HG02973 (cell line): ENCODE measurements at regions not wholly inside any gene's neighbourhood (a gene's known extent, or its start where the extent isn't known, plus 50 kb on each side); places are given as distances from the start of the nearest gene placed in this dataset.
"Not testable (repeated sequence)": the region's sequence is repeated elsewhere in the genome, so short reads cannot be mapped to it uniquely, and the experiment has no call there.

Source experiments
- ATAC-seq: cut with Tn5 transposase; IDR thresholded peaks from one replicate; pipeline ENCODE4 v1.9.1; 2021; ENCODE audit warnings: moderate library complexity; ENCODE audit not compliant: unreplicated experiment

DNA sequence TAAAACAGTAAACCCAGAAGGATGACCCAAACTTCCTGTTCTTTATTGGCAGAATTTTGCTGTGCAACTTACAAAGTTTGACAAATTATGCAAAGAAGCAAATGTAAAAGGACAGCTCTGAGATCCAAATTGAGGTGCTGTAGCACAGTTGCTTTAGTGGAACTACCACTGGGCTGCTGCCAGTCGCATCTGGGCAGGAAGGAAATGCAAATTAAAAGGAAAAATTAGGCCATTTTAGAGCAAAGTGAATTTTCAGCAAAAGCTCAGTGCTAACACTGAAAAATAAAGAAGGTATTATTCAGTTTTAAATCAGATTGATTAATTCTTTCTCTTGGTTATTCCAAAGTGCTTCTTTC lies 104.5 kb downstream of the ZMAT3 start:
- peak; percentile 17 for ATAC-seq

DNA sequence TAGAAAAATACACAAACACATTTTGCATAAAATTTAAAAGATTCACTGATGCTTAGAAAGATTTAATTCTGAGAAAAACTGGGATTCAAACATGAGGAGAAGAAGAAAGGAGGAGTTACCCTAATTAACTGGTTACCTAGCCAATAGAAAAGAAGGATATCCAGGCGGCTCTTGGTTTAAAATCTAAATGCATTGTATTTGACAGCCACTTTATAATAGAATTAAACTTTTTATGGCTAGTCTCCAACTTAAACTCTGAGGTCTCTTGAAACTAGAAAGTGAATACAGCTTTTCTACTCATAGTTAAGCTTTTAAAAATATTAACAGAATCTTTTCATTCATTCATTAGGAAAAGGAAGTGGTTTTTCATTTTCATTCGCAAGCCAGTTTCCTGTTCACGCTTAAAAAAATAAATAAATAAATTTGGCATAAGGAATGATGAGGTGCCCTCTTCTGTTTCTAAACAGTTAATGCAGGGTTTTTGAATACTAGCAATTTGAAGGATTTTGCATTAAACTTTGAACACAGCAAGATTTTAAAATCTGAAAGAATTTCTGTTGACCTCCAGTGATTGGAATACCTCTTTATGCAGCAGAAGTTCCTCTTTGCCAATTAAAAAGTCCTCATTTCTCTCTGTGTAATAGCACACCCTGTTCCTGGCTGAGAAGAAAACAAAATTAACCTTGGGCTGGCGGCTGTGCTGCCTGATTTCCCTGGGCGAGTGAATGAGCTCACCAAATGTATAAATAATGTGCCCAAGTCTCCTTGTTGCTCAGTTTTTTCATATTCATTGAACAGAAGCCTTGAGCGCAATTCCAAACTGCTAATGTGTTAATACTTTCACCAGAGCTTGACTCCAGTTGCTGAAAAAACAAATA lies 105.1 kb downstream of the ZMAT3 start:
- peak; percentile 25 for ATAC-seq

DNA sequence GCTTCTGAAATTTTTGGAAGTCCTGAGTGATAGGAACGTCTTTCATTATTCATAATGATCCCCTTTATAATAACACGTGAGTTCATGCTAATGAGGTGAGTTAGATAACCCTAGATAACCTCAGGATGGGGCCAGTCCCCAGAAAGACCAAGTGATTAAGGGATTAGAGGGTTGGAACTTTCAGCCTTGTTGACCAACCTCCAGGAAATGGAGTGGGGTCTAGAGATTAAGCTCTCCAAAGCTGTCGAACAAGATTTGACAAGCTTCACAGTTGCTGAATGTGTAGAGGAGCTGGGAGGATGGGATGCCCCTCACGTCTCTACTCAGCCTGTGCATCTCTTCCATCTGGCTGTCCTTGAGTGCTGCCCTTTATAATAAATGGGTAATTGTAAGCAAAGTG lies 107.1 kb downstream of the ZMAT3 start:
- no peak for ATAC-seq

DNA sequence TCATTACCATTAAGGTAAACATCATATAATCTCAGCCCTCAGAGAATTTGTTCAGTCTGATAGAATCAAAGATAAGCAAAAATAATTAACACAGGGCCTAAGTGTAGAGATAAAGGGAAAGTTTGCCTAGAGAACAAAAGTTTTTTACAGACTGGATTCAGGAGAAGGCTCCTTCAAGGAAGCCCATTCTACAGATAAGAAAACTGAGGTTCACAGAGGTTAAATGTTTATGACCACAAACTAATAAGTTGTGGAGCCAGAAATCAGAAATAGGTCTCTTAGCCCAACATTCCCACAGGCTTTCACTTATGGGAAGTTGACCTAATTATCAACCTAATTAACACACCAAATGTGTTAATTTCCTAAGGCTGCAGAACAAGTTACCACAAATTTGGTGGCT lies 110.7 kb downstream of the ZMAT3 start:
- ATAC-seq = no peak

DNA sequence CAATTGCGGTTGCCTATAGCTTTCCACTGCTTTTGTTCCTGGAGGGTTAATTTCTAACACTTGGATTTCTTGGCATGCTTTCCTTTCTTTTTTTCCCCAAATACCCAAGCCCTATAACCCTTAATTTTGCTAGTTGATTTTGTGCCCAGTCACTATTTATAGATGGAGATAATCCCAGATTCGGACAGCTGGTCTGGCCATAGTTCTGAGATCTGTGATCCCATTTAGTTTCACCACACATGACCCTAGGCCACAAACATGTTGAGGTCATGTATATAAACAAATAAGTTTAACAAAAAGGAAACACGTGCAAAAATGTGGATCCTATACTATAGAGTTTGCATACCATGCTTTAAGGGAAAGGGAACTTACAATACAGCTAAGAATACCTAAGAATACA lies 111.4 kb downstream of the ZMAT3 start:
- ATAC-seq = no peak

DNA sequence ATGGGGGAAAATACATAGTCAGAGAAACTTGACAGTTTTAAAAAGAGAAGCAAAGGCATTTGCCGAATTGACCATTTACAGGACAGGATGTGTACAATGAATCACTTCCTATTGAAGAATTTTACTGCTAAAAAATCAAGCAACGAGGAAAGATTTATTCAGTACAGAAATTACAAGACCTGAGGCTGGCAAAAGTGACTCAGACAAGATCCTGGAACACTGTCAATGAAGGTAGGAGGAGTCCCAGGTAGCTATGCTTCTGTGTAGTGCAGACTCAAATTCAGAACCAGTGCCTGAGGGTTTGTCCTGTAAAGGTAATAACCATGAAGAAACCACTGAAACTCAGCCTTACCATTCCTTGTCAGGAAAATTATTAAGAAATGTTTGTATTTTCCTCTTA lies 120.9 kb downstream of the ZMAT3 start:
- ATAC-seq = no peak

DNA sequence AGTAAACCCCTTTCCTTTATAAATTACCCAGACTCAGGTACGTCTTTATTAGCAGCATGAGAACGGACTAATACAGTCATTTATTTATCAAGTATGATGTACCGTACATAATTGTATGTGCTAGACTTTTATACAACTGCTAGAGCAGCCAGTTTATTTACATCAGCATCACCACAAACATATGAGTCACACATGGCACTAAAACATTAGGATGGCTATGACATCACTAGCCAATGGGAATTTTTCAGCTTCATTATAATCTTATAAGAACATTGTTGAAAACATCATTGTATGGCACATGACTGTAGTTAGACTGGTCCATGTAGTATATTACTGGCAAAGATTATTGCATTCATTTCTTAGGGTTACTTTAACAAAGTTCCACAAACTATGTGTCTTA lies 121.7 kb downstream of the ZMAT3 start:
- ATAC-seq = no peak

DNA sequence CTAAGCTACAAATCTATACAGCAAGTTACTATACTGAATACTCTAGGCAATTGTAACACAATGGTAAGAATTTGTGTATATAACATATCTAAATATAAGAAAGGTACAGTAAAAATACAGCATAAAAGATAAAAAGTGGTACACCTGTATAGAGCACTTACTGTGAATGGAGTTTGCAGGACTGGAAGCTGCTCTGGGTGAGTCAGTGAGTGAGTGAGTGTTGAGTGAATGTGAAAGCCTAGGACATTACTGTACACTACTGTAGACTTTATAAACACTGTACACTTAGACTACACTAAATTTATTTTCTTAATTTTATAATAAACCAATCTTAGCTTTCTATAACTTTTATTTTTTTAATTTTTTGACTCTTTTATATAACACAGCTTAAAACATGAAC lies 123.1 kb downstream of the ZMAT3 start:
- ATAC-seq = no peak

DNA sequence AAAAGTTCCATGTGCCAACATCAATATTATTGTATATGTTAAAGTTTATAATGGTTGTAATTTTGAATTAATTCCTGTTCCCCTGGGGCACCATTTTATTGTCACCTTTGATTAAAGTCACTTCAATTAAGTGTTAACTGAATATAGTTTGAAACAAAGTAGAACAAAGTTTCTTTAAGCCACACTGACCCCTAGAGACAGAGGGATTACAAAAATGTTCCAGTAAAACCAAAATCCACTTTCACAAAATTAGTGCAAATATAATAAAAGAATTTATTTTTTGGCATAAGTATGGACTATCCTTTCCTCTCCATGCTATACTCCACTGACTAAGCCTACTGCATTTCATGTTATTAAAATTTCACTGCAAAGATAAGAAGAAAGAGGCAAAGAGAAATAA lies 123.9 kb downstream of the ZMAT3 start:
- no peak for ATAC-seq

DNA sequence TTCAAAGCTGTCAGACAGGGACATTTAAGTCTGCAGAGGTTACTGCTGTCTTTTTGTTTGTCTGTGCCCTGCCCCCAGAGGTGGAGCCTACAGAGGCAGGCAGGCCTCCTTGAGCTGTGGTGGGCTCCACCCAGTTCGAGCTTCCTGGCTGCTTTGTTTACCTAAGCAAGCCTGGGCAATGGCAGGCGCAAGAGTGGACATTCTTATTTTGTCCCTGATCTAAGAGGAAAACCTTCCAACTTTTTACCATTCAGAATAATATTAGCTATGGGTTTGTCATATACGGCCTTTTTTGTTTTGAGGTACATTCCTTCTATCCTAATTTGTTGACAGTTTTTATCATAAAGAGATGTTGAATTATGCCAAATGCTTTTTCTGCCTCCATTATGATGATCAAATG lies 129.3 kb downstream of the ZMAT3 start:
- not testable (repeated sequence) for ATAC-seq

DNA sequence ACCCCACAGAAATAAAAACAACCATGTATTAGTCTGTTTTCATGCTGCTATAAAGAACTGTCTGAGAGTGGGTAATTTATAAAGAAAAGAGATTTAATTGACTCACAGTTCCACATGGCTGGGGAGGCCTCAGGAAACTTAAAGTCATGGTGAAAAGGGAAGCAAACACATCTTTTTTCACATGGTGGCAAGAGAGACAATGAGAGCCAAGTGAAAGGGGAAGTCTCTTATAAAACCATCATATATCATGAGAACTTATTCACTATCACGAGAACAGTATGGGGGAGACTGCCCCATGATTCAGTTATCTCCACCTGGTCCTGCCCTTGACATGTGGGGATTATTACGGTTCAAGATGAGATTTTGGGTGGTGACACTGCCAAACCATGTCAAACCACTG lies 141.5 kb downstream of the ZMAT3 start:
- no peak for ATAC-seq

DNA sequence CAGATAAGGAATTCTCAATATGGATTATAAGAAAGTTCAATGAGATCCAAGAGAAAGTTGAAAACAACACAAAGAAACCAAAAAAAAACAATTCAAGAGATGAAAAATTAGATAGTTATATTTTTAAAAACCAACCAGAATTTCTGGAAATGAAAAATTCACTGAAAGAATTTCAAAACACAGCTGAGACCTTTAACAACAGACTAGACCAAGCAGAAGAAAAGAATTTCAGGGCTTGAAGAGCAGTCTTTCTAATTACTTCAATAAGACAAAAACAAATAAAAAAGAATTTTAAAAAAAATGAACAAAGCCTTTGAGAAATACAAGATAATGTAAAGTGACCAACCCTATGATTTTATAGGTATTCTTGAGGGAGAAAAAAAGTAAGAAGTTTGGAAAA lies 155.4 kb downstream of the ZMAT3 start:
- ATAC-seq = no peak

DNA sequence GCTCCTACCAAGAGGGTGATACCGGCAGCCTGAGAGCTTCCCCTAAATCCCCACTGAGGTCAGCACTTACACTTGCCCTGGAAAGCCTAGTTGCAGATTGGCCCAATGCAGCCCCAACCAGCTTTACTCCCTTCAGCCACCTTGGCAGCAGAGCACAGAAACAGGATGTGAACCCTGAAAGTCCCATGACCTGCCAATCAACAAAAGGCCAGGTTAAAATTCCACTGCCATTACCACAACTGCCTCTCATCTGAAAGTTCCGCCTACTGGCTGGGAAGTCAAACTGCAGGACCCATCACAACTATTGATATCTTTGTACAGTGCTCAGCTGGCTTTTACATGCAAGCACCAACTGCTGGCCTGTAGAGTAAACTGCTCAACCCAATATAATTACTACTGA lies 156.2 kb downstream of the ZMAT3 start:
- ATAC-seq = no peak

DNA sequence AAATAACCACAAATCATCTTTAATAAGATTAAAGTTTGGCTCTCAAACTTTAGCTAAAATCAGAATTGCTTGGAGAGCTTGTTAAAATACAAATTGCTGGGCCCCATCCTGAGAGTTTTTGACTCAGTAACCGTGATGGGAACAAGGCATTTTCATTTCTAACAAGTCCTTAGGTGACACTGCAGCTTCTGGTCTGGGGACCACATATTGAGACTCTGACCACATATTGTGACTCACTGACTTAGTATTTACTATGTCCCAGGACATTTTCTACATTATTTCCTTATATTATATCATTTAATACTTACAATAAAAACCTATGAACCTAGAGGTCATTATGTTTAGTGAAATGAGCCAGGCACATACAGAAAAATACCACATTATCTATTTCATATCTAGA lies 164.5 kb downstream of the ZMAT3 start:
- ATAC-seq = no peak

DNA sequence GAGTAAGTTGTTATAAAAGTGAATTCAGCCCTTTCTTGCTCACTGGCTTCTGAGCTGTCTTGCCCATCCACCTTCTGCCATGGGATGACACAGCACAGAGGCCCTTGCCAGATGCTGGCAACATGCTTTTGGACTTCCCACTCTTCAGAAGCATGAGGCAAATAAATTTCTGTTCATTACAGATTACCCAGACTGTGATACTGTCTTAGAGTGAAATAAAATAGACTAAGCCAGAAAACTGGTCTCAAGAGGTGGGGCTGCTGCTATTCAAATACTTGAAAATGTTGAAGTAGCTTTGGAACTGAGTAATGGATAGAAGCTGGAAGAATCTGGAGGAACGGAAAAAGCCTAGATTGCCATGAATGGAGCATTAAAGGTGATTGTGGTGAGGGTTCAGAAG lies 170.4 kb downstream of the ZMAT3 start:
- no peak for ATAC-seq

DNA sequence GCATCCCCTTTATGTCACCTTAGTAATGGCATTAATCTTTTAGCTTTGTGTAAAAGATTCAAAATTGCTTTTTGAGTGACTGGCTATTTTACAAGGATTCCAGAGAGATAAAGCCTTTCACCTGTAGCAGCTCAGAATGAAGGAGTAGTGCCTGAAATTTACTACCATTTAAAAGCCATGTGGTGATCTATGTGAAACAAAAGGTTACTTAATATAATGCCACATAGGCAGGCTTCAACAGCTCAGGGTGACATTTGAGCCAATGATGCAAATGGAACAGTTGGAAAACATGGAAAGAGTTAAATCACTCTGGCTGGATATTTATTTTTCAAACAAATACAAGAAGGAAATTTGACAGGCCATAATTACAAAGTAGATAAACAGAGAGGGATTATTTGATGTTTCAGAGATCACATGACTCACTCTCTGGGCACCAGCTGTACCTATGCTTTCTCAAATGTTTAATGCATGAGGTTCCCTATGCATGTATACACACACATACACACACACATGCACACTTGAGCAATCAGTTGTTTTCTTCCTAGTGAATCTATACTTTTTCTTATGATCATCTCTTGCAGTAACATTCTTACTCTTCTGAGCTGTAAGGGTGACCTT lies 171.5 kb downstream of the ZMAT3 start:
- no peak for ATAC-seq

DNA sequence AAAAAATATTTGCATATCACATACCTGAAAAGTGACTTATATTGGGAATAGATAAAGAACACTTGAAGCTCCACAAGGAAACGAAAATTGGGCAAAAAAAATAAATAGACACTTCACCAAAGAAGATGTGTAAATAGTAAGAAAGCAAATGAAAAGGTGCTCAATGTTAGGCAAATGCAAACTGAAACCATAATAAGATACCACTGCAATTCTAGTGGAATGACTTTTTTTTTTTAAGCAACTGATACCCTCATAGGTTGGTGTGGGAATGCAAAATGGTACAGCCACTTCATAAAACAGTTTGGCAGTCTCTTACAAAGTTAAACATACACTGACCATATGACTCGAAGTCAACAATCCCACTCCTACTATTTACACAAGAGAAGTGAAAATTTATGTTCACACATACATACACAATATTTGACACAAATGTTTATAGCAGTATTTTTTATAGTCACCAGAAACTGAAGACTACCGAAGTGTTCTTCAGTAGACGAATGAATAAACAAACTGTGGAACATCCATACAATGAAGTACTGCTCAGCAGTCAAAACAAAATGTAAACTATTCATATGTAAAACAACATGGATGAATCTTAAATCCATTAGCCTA lies 176.3 kb downstream of the ZMAT3 start:
- no peak for ATAC-seq
